ENCODE measurements at regions not wholly inside any gene's neighbourhood (a gene's known extent, or its start where the extent isn't known, plus 50 kb on each side); places are given as distances from the start of the nearest gene placed in this dataset.

- Histone ChIP-seq H3K4me3 (no peak overlapping the region), H3K36me3 (ENCODE audit: control insufficient read depth in 4 of 4, insufficient read depth in 4 of 4, low read length in 4 of 4) (no peaks in the 10 kb centered on the region), H3K27me3 (ENCODE audit: control insufficient read depth in 3 of 3, insufficient read depth in 3 of 3, low read length in 2 of 3) (no peaks in the 10 kb centered on the region), H3K4me1 (ENCODE audit: control insufficient read depth in 5 of 5, insufficient read depth in 5 of 5, low read length in 5 of 5) (peaks cover 0 to 12% (median 0%) of the 10 kb centered on the region in 5 donors), H3K9ac (ENCODE audit: insufficient read depth in 1 of 2, low read length in 2 of 2) (no peak overlapping the region), H3K9me3 (ENCODE audit: control insufficient read depth in 4 of 4, insufficient read depth in 3 of 4, low read length in 3 of 4) (no peaks in the 10 kb centered on the region), H3K27ac (ENCODE audit: low read depth in 1 of 2, low read length in 1 of 2) (no peak overlapping the region)
- 83% methylated on average over 3 of the region's 3 CpGs for WGBS, 2 donors
- DNase-seq, result no peak
- TF ChIP-seq CTCF (IDR thresholded peaks at IDR 0.05; ENCODE audit: control extremely low read depth, extremely low read depth), result no peak
- ATAC-seq (ENCODE audit: insufficient read depth, low FRiP score), result no peak
Observed at GRCh38 chr13:106810069-106810468, 242.1 kb upstream of the ARGLU1 start.

- Histone ChIP-seq H3K9ac (ENCODE audit: insufficient read depth in 1 of 2, low read length in 2 of 2) (no peak overlapping the region), H3K9me3 (ENCODE audit: control insufficient read depth in 4 of 4, insufficient read depth in 3 of 4, low read length in 3 of 4) (no peaks in the 10 kb centered on the region), H3K4me1 (ENCODE audit: control insufficient read depth in 5 of 5, insufficient read depth in 5 of 5, low read length in 5 of 5) (peaks cover 0 to 6% (median 0%) of the 10 kb centered on the region in 5 donors), H3K27me3 (ENCODE audit: control insufficient read depth in 3 of 3, insufficient read depth in 3 of 3, low read length in 2 of 3) (no peaks in the 10 kb centered on the region), H3K36me3 (ENCODE audit: control insufficient read depth in 4 of 4, insufficient read depth in 4 of 4, low read length in 4 of 4) (no peaks in the 10 kb centered on the region), H3K27ac (ENCODE audit: low read depth in 1 of 2, low read length in 1 of 2) (no peak overlapping the region), H3K4me3 (no peak overlapping the region)
- 74 to 79% methylated on average over 3 of the region's 3 CpGs for WGBS, 2 donors
- TF ChIP-seq CTCF (IDR thresholded peaks at IDR 0.05; ENCODE audit: control extremely low read depth, extremely low read depth), result no peak
- ATAC-seq (ENCODE audit: insufficient read depth, low FRiP score), result no peak
- no peak for DNase-seq
Observed at GRCh38 chr13:106804991-106805390, 237.1 kb upstream of the ARGLU1 start.

GRCh38 chr13:106802917-106803316 lies 235.0 kb upstream of the ARGLU1 start:
- no peaks in the 10 kb centered on the region for H3K36me3 ChIP-seq (ENCODE audit: control insufficient read depth in 4 of 4, insufficient read depth in 4 of 4, low read length in 4 of 4)
- DNase-seq (no peak), ATAC-seq (ENCODE audit: insufficient read depth, low FRiP score) (no peak)
- H3K27ac ChIP-seq (ENCODE audit: low read depth in 1 of 2, low read length in 1 of 2), result no peak overlapping the region
- no peaks in the 10 kb centered on the region for H3K27me3 ChIP-seq (ENCODE audit: control insufficient read depth in 3 of 3, insufficient read depth in 3 of 3, low read length in 2 of 3)
- WGBS, 2 donors, result 84 to 86% methylated on average over 6 of the region's 6 CpGs
- no peak overlapping the region for H3K9ac ChIP-seq (ENCODE audit: insufficient read depth in 1 of 2, low read length in 2 of 2)
- no peak overlapping the region for H3K4me3 ChIP-seq
- H3K4me1 ChIP-seq (ENCODE audit: control insufficient read depth in 5 of 5, insufficient read depth in 5 of 5, low read length in 5 of 5), result peaks cover 0 to 6% (median 3%) of the 10 kb centered on the region in 5 donors
- TF ChIP-seq CTCF (IDR thresholded peaks at IDR 0.05; ENCODE audit: control extremely low read depth, extremely low read depth), result no peak
- H3K9me3 ChIP-seq (ENCODE audit: control insufficient read depth in 4 of 4, insufficient read depth in 3 of 4, low read length in 3 of 4), result no peaks in the 10 kb centered on the region

- H3K9me3 ChIP-seq (ENCODE audit: control insufficient read depth in 4 of 4, insufficient read depth in 3 of 4, low read length in 3 of 4), result no peaks in the 10 kb centered on the region
- H3K4me1 ChIP-seq (ENCODE audit: control insufficient read depth in 5 of 5, insufficient read depth in 5 of 5, low read length in 5 of 5), result peaks cover 0 to 6% (median 3%) of the 10 kb centered on the region in 5 donors
- DNase-seq (peak in 2 of 3 donors; percentile 23 to 50), ATAC-seq (ENCODE audit: insufficient read depth, low FRiP score) (no peak)
- no peak overlapping the region for H3K9ac ChIP-seq (ENCODE audit: insufficient read depth in 1 of 2, low read length in 2 of 2)
- WGBS, 2 donors, result 80 to 83% methylated on average over 10 of the region's 10 CpGs
- no peaks in the 10 kb centered on the region for H3K27me3 ChIP-seq (ENCODE audit: control insufficient read depth in 3 of 3, insufficient read depth in 3 of 3, low read length in 2 of 3)
- H3K36me3 ChIP-seq (ENCODE audit: control insufficient read depth in 4 of 4, insufficient read depth in 4 of 4, low read length in 4 of 4), result no peaks in the 10 kb centered on the region
- no peak for TF ChIP-seq CTCF (IDR thresholded peaks at IDR 0.05; ENCODE audit: control extremely low read depth, extremely low read depth)
- H3K27ac ChIP-seq (ENCODE audit: low read depth in 1 of 2, low read length in 1 of 2), result no peak overlapping the region
- no peak overlapping the region for H3K4me3 ChIP-seq
Observed at GRCh38 chr13:106799781-106800335, 231.9 kb upstream of the ARGLU1 start.

All from lung (tissue), 11 donors.